CD4-positive, alpha-beta memory T cell (primary cell): ENCODE measurements at regions not wholly inside any gene's neighbourhood (a gene's known extent, or its start where the extent isn't known, plus 50 kb on each side); places are given as distances from the start of the nearest gene placed in this dataset.

ENCODE experiments used
- CTCF ChIA-PET: fragments of 350-600 bp; sonication (Branson Sonifier 250); formaldehyde crosslinking; loops from one replicate; lab custom pipeline; 2021; ENCODE audit warnings: inconsistent platforms; ENCODE audit not compliant: partially characterized antibody; lab: Charles Lee
- POLR2A ChIA-PET: fragments of 350-600 bp; sonication (Branson Sonifier 250); formaldehyde crosslinking; loops from one replicate; lab custom pipeline; 2021; ENCODE audit not compliant: partially characterized antibody; lab: Charles Lee
- DNase-seq, 5 donors: peaks; one replicate each; pipeline versions ENCODE4 v3.0.0 to v3.0.0-alpha.2; 2020 to 2022; ENCODE audit warnings: mixed read lengths in 1 of 5
- H3K27ac ChIP-seq: one replicate; pipeline ENCODE4 v1.7.0; 2013; ENCODE audit warnings: low read depth, low read length
- H3K27me3 ChIP-seq: 2 replicates; pipeline ENCODE4 v1.7.0; 2013; ENCODE audit warnings: mild to moderate bottlenecking, low read length, moderate library complexity; ENCODE audit not compliant: insufficient read depth
- H3K36me3 ChIP-seq: 2 replicates; pipeline ENCODE4 v1.7.0; 2013; ENCODE audit warnings: mild to moderate bottlenecking, low read length, moderate library complexity; ENCODE audit not compliant: insufficient read depth
- H3K4me1 ChIP-seq: 2 replicates; pipeline ENCODE4 v1.7.0; 2013; ENCODE audit warnings: mild to moderate bottlenecking, low read length, moderate library complexity; ENCODE audit not compliant: insufficient read depth
- H3K4me3 ChIP-seq, 2 donors: one replicate each; pipeline ENCODE4 v1.7.0; 2013; ENCODE audit warnings: low read length in 2 of 2, mild to moderate bottlenecking in 1 of 2
- H3K9me3 ChIP-seq, 2 donors: one replicate each; pipeline ENCODE4 v1.7.0; 2013; ENCODE audit warnings: low read length in 2 of 2, control low read depth in 1 of 2; ENCODE audit not compliant: control insufficient read depth in 1 of 2
- H3K27ac Mint-ChIP-seq, 7 donors: one replicate each; pipeline ENCODE4 v1.8.0; 2020 to 2021; ENCODE audit warnings: mixed read lengths in 7 of 7, mild to moderate bottlenecking in 6 of 7, inconsistent platforms in 3 of 7, moderate library complexity in 3 of 7
- H3K27me3 Mint-ChIP-seq, 2 donors: one replicate each; pipeline ENCODE4 v1.8.0; 2020 to 2021; ENCODE audit warnings: mixed read lengths in 2 of 2
- H3K36me3 Mint-ChIP-seq, 2 donors: one replicate each; pipeline ENCODE4 v1.8.0; 2020 to 2021; ENCODE audit warnings: mixed read lengths in 2 of 2, inconsistent platforms in 1 of 2, mild to moderate bottlenecking in 1 of 2
- H3K4me1 Mint-ChIP-seq, 4 donors: one replicate each; pipeline ENCODE4 v1.8.0; 2020 to 2021; ENCODE audit warnings: mixed read lengths in 4 of 4, mild to moderate bottlenecking in 1 of 4
- H3K4me3 Mint-ChIP-seq, 8 donors: one replicate each; pipeline ENCODE4 v1.8.0; 2020 to 2021; ENCODE audit warnings: mixed read lengths in 8 of 8, mild to moderate bottlenecking in 7 of 8, moderate library complexity in 6 of 8, inconsistent platforms in 3 of 8
- H3K9me3 Mint-ChIP-seq, 8 donors: one replicate each; pipeline ENCODE4 v1.8.0; 2020 to 2021; ENCODE audit warnings: mixed read lengths in 8 of 8, mild to moderate bottlenecking in 5 of 8, inconsistent platforms in 3 of 8, moderate library complexity in 1 of 8
- intact Hi-C: fragments of 100-400 bp; cut with micrococcal nuclease; formaldehyde crosslinking; loops from one replicate; pipeline ENCODE4 v1.15.1; 2023

- Mint-ChIP-seq H3K27me3 (no peaks in the 10 kb centered on the region), H3K9me3 (peaks cover 0 to 11% (median 7%) of the 10 kb centered on the region in 8 donors), H3K4me1 (no peaks in the 10 kb centered on the region), H3K36me3 (no peaks in the 10 kb centered on the region), H3K27ac (no peak overlapping the region), H3K4me3 (no peak overlapping the region)
- no peaks in the 10 kb centered on the region for H3K9me3 ChIP-seq
- no peak overlapping the region for H3K4me3 ChIP-seq
- no peaks in the 10 kb centered on the region for H3K27me3 ChIP-seq
- no peak overlapping the region for H3K27ac ChIP-seq
- no peaks in the 10 kb centered on the region for H3K4me1 ChIP-seq
- ChIA-PET POLR2A (no interaction called here), CTCF (no interaction called here)
- intact Hi-C loops = no loop called here
- no peaks in the 10 kb centered on the region for H3K36me3 ChIP-seq
- no peak for DNase-seq
Observed at GRCh38 chr5:10036136-10036815, 213.4 kb downstream of the ATPSCKMT start.

DNA sequence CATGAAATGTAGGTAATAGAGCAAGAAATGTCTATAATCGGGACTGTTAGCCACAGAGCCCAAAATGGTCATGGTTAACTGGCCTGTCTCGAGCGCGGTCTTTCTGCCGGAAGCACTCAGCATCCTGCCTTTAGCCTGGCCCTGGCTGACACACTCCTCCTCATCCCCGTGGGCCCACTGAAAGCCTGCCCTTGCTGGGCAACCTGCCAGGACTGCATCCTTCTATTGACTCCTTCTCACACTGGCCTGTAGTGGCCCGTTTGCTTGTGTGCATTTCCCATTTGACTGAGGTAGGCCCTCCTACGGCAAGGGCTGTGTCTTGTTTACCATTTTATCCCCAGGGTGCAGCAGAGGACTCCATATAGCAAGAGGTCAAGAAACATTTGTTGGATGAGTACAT lies 215.7 kb downstream of the ATPSCKMT start:
- Histone ChIP-seq H3K4me1 (no peaks in the 10 kb centered on the region), H3K27me3 (no peaks in the 10 kb centered on the region), H3K27ac (no peak overlapping the region), H3K9me3 (no peaks in the 10 kb centered on the region), H3K4me3 (no peak overlapping the region), H3K36me3 (no peaks in the 10 kb centered on the region)
- ChIA-PET POLR2A (no interaction called here), CTCF (no interaction called here)
- Mint-ChIP-seq H3K4me3 (no peak overlapping the region), H3K4me1 (no peaks in the 10 kb centered on the region), H3K9me3 (peaks cover 4 to 16% (median 7%) of the 10 kb centered on the region in 8 donors), H3K27me3 (no peaks in the 10 kb centered on the region), H3K36me3 (no peaks in the 10 kb centered on the region), H3K27ac (no peak overlapping the region)
- intact Hi-C loops = no loop called here
- DNase-seq = no peak

DNA sequence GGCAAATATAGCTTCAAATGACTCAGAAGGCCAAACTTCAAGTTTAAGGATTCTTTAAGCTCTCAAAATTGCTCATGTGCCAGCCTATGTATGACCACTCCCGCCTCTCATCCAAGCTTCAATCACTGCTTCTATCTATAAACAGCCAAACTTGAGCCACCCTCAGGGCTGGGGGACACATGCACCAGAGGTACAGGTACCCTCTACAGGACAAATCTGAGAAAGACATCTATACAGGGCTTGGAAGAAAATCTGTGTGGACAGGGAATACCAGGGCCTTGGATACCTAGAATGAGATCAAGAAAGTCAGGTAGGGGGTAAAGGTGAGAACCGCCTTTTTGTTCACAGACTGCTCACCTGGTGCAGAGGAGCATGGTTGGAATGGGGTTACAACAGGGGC lies 217.9 kb downstream of the ATPSCKMT start:
- Mint-ChIP-seq H3K27ac (no peak overlapping the region), H3K4me1 (no peaks in the 10 kb centered on the region), H3K36me3 (no peaks in the 10 kb centered on the region), H3K9me3 (peaks cover 3 to 16% (median 10%) of the 10 kb centered on the region in 8 donors), H3K4me3 (no peak overlapping the region), H3K27me3 (no peaks in the 10 kb centered on the region)
- no peaks in the 10 kb centered on the region for H3K27me3 ChIP-seq
- ChIA-PET CTCF (no interaction called here), POLR2A (no interaction called here)
- H3K4me1 ChIP-seq = no peaks in the 10 kb centered on the region
- H3K36me3 ChIP-seq = no peaks in the 10 kb centered on the region
- no peaks in the 10 kb centered on the region for H3K9me3 ChIP-seq
- DNase-seq = no peak
- intact Hi-C loops = no loop called here
- H3K4me3 ChIP-seq = no peak overlapping the region
- no peak overlapping the region for H3K27ac ChIP-seq

GRCh38 chr5:10030219-10030831 lies 219.4 kb downstream of the ATPSCKMT start:
- Mint-ChIP-seq H3K4me3 (no peak overlapping the region), H3K4me1 (no peaks in the 10 kb centered on the region), H3K27ac (no peak overlapping the region), H3K27me3 (no peaks in the 10 kb centered on the region), H3K36me3 (no peaks in the 10 kb centered on the region), H3K9me3 (peaks cover 2 to 20% (median 11%) of the 10 kb centered on the region in 8 donors)
- H3K27ac ChIP-seq = no peak overlapping the region
- H3K27me3 ChIP-seq = no peaks in the 10 kb centered on the region
- ChIA-PET POLR2A (no interaction called here), CTCF (no interaction called here)
- H3K4me1 ChIP-seq = no peaks in the 10 kb centered on the region
- no peak overlapping the region for H3K4me3 ChIP-seq
- no peak for DNase-seq
- intact Hi-C loops = no loop called here
- no peaks in the 10 kb centered on the region for H3K9me3 ChIP-seq
- H3K36me3 ChIP-seq = no peaks in the 10 kb centered on the region

DNA sequence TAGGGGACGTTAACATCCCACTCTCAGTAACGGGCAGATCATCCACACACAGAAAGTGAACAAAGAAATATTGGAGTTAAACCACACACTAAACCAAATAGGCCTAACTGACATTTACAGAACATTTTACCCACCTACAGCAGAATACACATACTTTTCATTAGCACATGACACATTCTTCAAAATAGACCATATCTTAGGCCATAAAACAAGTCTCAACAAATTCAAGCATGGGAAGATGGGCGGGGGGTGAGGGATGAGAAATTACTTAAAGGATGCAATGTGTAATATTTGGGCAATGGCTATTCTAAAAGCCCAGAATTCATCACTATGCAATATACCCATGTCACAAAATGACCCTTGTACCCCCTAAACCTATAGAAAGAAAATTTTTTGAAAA lies 226.2 kb downstream of the ATPSCKMT start:
- H3K4me1 Mint-ChIP-seq = no peaks in the 10 kb centered on the region

GRCh38 chr5:10021248-10021647 lies 228.4 kb downstream of the ATPSCKMT start:
- POLR2A ChIA-PET = no interaction called here
- H3K9me3 Mint-ChIP-seq = peaks cover 3 to 24% (median 10%) of the 10 kb centered on the region in 8 donors
- no peaks in the 10 kb centered on the region for H3K27me3 Mint-ChIP-seq
- H3K27ac Mint-ChIP-seq = no peak overlapping the region
- H3K4me1 Mint-ChIP-seq = no peaks in the 10 kb centered on the region
- intact Hi-C loops = no loop called here
- Histone ChIP-seq H3K36me3 (no peaks in the 10 kb centered on the region), H3K4me1 (no peaks in the 10 kb centered on the region), H3K4me3 (no peak overlapping the region), H3K9me3 (no peaks in the 10 kb centered on the region), H3K27me3 (no peaks in the 10 kb centered on the region), H3K27ac (no peak overlapping the region)
- H3K36me3 Mint-ChIP-seq = no peaks in the 10 kb centered on the region
- no peak for DNase-seq
- CTCF ChIA-PET = no interaction called here
- H3K4me3 Mint-ChIP-seq = no peak overlapping the region

More for the DNA sequence above, 226.2 kb downstream of the ATPSCKMT start:
- ChIA-PET CTCF (no interaction called here), POLR2A (no interaction called here)
- Mint-ChIP-seq H3K4me3 (no peak overlapping the region), H3K27me3 (no peaks in the 10 kb centered on the region), H3K27ac (no peak overlapping the region), H3K9me3 (peaks cover 0 to 31% (median 12%) of the 10 kb centered on the region in 8 donors), H3K36me3 (no peaks in the 10 kb centered on the region)
- intact Hi-C loops = no loop called here
- Histone ChIP-seq H3K36me3 (no peaks in the 10 kb centered on the region), H3K9me3 (no peaks in the 10 kb centered on the region), H3K4me1 (no peaks in the 10 kb centered on the region), H3K4me3 (no peak overlapping the region), H3K27ac (no peak overlapping the region), H3K27me3 (no peaks in the 10 kb centered on the region)
- DNase-seq = no peak

- DNase-seq = no peak
- Histone ChIP-seq H3K4me1 (no peaks in the 10 kb centered on the region), H3K9me3 (no peaks in the 10 kb centered on the region), H3K27ac (no peak overlapping the region), H3K4me3 (no peak overlapping the region), H3K36me3 (no peaks in the 10 kb centered on the region), H3K27me3 (no peaks in the 10 kb centered on the region)
- ChIA-PET POLR2A (no interaction called here), CTCF (no interaction called here)
- intact Hi-C loops = no loop called here
- H3K36me3 Mint-ChIP-seq = no peaks in the 10 kb centered on the region
- H3K27me3 Mint-ChIP-seq = no peaks in the 10 kb centered on the region
- H3K27ac Mint-ChIP-seq = no peak overlapping the region
- no peak overlapping the region for H3K4me3 Mint-ChIP-seq
- H3K4me1 Mint-ChIP-seq = no peaks in the 10 kb centered on the region
- H3K9me3 Mint-ChIP-seq = peaks cover 3 to 19% (median 10%) of the 10 kb centered on the region in 8 donors
Observed at GRCh38 chr5:10019236-10019635, 230.5 kb downstream of the ATPSCKMT start.
